ENCODE measurements at regions not wholly inside any gene's neighbourhood (a gene's known extent, or its start where the extent isn't known, plus 50 kb on each side); places are given as distances from the start of the nearest gene placed in this dataset.
"Not testable (repeated sequence)": the region's sequence is repeated elsewhere in the genome, so short reads cannot be mapped to it uniquely, and the experiment has no call there.

GRCh38 chr6:6878887-6879585 is 228.7 kb upstream of the RREB1 start:
- FAIRE-seq, result no peak
- 49 to 54% (median 52%) methylated on average over 7 of the region's 7 CpGs for WGBS, 3 donors

DNA sequence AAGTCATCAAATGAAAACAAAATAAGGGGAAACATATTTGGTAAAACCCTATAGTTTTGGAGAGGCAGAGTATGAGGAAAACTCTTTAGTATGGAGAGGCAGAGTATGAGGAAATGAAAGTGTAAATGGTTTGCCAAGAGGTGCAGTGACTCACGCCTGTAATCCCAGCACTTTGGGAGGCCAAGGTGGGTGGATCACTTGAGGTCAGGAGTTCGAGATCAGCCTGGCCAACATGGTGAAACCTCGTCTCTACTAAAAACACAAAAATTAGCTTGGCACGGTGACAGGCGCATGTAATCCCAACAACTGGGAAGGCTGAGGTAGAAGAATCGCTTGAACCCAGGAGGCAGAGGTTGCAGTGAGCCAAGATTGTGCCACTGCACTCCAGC is 228.2 kb upstream of the RREB1 start:
- not testable (repeated sequence) for FAIRE-seq; H3K4me1 ChIP-seq (ENCODE audit: control insufficient read depth in 3 of 3, insufficient read depth in 2 of 3, low read depth in 1 of 3, low read length in 2 of 3); H3K27me3 ChIP-seq (ENCODE audit: control insufficient read depth in 3 of 3, insufficient read depth in 3 of 3, low read length in 3 of 3); DNase-seq; H3K27ac ChIP-seq (ENCODE audit: low read depth in 1 of 3, low read length in 2 of 3); H3K4me3 ChIP-seq (ENCODE audit: low read depth in 1 of 3, low read length in 3 of 3); H3K9me3 ChIP-seq (ENCODE audit: control insufficient read depth in 2 of 2, insufficient read depth in 1 of 2, low read depth in 1 of 2, low read length in 1 of 2); H3K36me3 ChIP-seq (ENCODE audit: control insufficient read depth in 3 of 3, insufficient read depth in 2 of 3, low read depth in 1 of 3, low read length in 3 of 3)
- WGBS, 3 donors, result 35 to 54% (median 49%) methylated on average over 6 of the region's 6 CpGs

More at GRCh38 chr6:6878887-6879585, 228.7 kb upstream of the RREB1 start:
- Histone ChIP-seq H3K27ac (ENCODE audit: low read depth in 1 of 3, low read length in 2 of 3) (peak overlapping the region in 1 of 3 donors; percentile 18), H3K4me3 (ENCODE audit: low read depth in 1 of 3, low read length in 3 of 3) (no peak overlapping the region), H3K36me3 (ENCODE audit: control insufficient read depth in 3 of 3, insufficient read depth in 2 of 3, low read depth in 1 of 3, low read length in 3 of 3) (no peaks in the 10 kb centered on the region), H3K4me1 (ENCODE audit: control insufficient read depth in 3 of 3, insufficient read depth in 2 of 3, low read depth in 1 of 3, low read length in 2 of 3) (peaks cover 0 to 3% (median 2%) of the 10 kb centered on the region in 3 donors), H3K27me3 (ENCODE audit: control insufficient read depth in 3 of 3, insufficient read depth in 3 of 3, low read length in 3 of 3) (no peaks in the 10 kb centered on the region), H3K9me3 (ENCODE audit: control insufficient read depth in 2 of 2, insufficient read depth in 1 of 2, low read depth in 1 of 2, low read length in 1 of 2) (peaks cover 0 to 3% of the 10 kb centered on the region in 2 donors)
- DNase-seq, result no peak

DNA sequence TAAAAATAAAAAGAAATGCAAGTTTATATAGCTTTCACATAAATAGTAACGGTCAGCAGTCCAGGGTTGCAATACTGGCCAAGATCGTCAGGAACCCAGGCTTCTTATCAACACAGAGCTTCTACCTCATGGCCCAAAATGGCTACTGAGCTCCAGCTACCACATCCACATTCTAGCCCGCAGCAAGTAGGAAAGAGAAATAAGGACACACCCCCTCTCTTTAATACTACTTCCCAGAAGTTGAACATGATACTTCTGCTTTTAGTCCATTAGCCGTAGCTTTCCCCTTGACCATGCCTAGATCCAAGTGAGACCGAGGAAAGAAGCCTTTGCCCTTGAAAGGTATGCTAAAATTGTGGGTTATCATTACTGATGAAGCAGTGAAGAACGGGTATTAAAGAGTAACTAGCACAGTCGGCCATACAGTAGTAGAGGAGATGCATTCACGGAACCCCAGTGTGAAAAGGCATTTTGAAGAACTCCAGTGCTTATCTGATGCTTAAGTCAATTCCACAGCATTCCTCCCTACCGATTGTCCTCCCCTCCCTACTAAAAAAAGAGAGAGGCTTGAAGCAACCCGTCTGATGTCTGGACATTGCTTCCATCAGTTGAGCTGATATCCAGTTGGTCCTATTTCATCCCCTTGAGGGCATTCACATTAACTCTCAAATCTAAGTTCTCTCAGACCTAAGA is 226.9 kb upstream of the RREB1 start:
- H3K9me3 ChIP-seq (ENCODE audit: control insufficient read depth in 2 of 2, insufficient read depth in 1 of 2, low read depth in 1 of 2, low read length in 1 of 2), result peaks cover 0 to 3% of the 10 kb centered on the region in 2 donors
- DNase-seq (no peak), FAIRE-seq (no peak)
- H3K36me3 ChIP-seq (ENCODE audit: control insufficient read depth in 3 of 3, insufficient read depth in 2 of 3, low read depth in 1 of 3, low read length in 3 of 3), result no peaks in the 10 kb centered on the region
- no peak overlapping the region for H3K4me3 ChIP-seq (ENCODE audit: low read depth in 1 of 3, low read length in 3 of 3)
- no peaks in the 10 kb centered on the region for H3K27me3 ChIP-seq (ENCODE audit: control insufficient read depth in 3 of 3, insufficient read depth in 3 of 3, low read length in 3 of 3)
- 85 to 94% (median 91%) methylated on average over 10 of the region's 10 CpGs for WGBS, 3 donors
- no peak overlapping the region for H3K27ac ChIP-seq (ENCODE audit: low read depth in 1 of 3, low read length in 2 of 3)
- peaks cover 0 to 8% (median 3%) of the 10 kb centered on the region in 3 donors for H3K4me1 ChIP-seq (ENCODE audit: control insufficient read depth in 3 of 3, insufficient read depth in 2 of 3, low read depth in 1 of 3, low read length in 2 of 3)

DNA sequence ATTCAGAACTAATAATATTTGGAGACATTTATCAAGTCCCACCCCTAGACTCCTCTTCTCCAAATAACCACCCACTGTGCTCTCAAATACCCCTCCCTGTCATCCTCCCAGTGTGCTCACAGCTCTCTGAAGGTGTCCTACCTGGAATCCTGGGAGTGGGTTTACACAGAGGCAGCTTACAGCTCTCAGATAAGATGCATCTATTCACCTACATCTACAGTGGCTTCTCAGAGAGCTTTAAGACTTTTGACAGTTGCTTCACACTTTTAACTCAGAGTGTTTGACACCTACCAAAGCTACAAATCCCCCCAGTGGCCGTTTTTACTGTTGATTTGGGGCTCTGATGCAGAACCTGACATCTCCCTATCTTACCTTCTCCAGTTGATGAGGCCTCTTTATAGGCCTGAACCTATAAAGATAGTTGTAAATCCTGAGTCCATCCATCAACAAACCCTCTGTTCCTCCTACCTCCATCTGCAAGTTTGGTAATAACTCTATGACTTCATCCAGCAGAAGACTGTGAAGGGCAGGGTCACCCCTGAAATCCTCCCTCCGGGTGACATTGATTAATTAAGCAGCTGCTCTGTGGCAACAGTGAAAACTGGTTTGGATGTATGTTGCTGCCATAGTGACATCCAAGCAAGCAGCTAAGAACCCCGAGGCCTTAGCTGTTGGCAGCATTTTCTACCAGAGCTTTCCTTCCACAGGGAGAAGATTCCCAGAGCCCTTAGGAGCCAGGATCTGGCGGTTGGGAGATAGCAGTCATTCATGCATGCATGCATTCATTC is 226.1 kb upstream of the RREB1 start:
- Histone ChIP-seq H3K9me3 (ENCODE audit: control insufficient read depth in 2 of 2, insufficient read depth in 1 of 2, low read depth in 1 of 2, low read length in 1 of 2) (peaks cover 0 to 3% of the 10 kb centered on the region in 2 donors), H3K27ac (ENCODE audit: low read depth in 1 of 3, low read length in 2 of 3) (no peak overlapping the region), H3K4me3 (ENCODE audit: low read depth in 1 of 3, low read length in 3 of 3) (no peak overlapping the region), H3K27me3 (ENCODE audit: control insufficient read depth in 3 of 3, insufficient read depth in 3 of 3, low read length in 3 of 3) (no peaks in the 10 kb centered on the region), H3K4me1 (ENCODE audit: control insufficient read depth in 3 of 3, insufficient read depth in 2 of 3, low read depth in 1 of 3, low read length in 2 of 3) (peaks cover 0 to 13% (median 3%) of the 10 kb centered on the region in 3 donors), H3K36me3 (ENCODE audit: control insufficient read depth in 3 of 3, insufficient read depth in 2 of 3, low read depth in 1 of 3, low read length in 3 of 3) (no peaks in the 10 kb centered on the region)
- FAIRE-seq, result no peak
- peak in 1 of 2 donors; percentile 49 for DNase-seq
- 53 to 61% (median 57%) methylated on average over 4 of the region's 4 CpGs for WGBS, 3 donors

DNA sequence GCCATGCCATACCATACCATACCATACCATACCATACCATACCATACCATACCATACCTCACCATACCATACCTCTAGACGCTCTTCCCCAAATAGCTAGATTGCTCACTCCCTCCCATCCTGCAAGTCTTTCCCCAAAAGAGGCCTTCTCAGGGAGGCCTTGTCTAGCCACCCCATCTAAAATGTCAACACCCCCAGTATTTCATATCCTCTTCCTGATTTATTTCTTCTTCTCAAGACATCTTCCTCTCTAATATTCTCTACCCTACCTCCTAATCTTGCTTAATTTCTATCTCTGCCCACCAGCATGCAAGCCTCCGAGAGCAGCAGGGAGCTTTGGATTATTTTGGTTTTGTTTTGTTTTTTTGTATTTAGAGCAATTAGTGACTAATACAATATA is 225.2 kb upstream of the RREB1 start:
- H3K27ac ChIP-seq (ENCODE audit: low read depth in 1 of 3, low read length in 2 of 3), result no peak overlapping the region

DNA sequence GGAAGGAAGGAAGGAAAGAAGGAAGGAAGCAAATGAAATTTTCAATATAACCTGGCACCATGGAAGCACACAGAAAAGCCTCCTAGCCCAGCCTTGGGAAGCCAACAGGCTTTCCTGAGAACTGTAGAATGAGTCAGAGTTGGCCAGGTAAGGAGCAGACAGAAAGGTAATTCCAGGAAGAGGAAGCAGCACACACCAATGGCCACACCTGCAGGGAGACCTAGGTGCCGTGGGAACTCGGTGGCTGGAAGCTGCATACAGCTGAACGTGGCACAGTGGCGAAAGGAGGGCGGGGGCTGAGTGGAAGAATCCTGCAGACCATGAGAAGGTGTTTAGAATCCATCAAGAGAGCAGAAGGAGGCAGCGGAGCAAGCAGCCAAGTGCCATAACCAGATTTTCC is 224.8 kb upstream of the RREB1 start:
- no peaks in the 10 kb centered on the region for H3K36me3 ChIP-seq (ENCODE audit: control insufficient read depth in 3 of 3, insufficient read depth in 2 of 3, low read depth in 1 of 3, low read length in 3 of 3)
- peak in 1 of 2 donors; percentile 72 for DNase-seq
- no peak overlapping the region for H3K4me3 ChIP-seq (ENCODE audit: low read depth in 1 of 3, low read length in 3 of 3)
- WGBS, 3 donors, result 54 to 79% (median 68%) methylated on average over 6 of the region's 6 CpGs
- peak overlapping the region in 1 of 3 donors; percentile 8 for H3K27ac ChIP-seq (ENCODE audit: low read depth in 1 of 3, low read length in 2 of 3)
- no peak for FAIRE-seq
- H3K4me1 ChIP-seq (ENCODE audit: control insufficient read depth in 3 of 3, insufficient read depth in 2 of 3, low read depth in 1 of 3, low read length in 2 of 3), result peaks cover 0 to 13% (median 3%) of the 10 kb centered on the region in 3 donors
- peaks cover 0 to 3% of the 10 kb centered on the region in 2 donors for H3K9me3 ChIP-seq (ENCODE audit: control insufficient read depth in 2 of 2, insufficient read depth in 1 of 2, low read depth in 1 of 2, low read length in 1 of 2)
- H3K27me3 ChIP-seq (ENCODE audit: control insufficient read depth in 3 of 3, insufficient read depth in 3 of 3, low read length in 3 of 3), result no peaks in the 10 kb centered on the region

More for the DNA sequence above, 225.2 kb upstream of the RREB1 start:
- H3K9me3 ChIP-seq (ENCODE audit: control insufficient read depth in 2 of 2, insufficient read depth in 1 of 2, low read depth in 1 of 2, low read length in 1 of 2), result peaks cover 0 to 3% of the 10 kb centered on the region in 2 donors
- FAIRE-seq (no peak), DNase-seq (no peak)
- H3K4me1 ChIP-seq (ENCODE audit: control insufficient read depth in 3 of 3, insufficient read depth in 2 of 3, low read depth in 1 of 3, low read length in 2 of 3), result peaks cover 0 to 13% (median 3%) of the 10 kb centered on the region in 3 donors
- WGBS, 3 donors, result 90 to 97% (median 97%) methylated on average over 2 of the region's 2 CpGs
- no peak overlapping the region for H3K4me3 ChIP-seq (ENCODE audit: low read depth in 1 of 3, low read length in 3 of 3)
- H3K36me3 ChIP-seq (ENCODE audit: control insufficient read depth in 3 of 3, insufficient read depth in 2 of 3, low read depth in 1 of 3, low read length in 3 of 3), result no peaks in the 10 kb centered on the region
- no peaks in the 10 kb centered on the region for H3K27me3 ChIP-seq (ENCODE audit: control insufficient read depth in 3 of 3, insufficient read depth in 3 of 3, low read length in 3 of 3)

- H3K4me1 ChIP-seq (ENCODE audit: control insufficient read depth in 3 of 3, insufficient read depth in 2 of 3, low read depth in 1 of 3, low read length in 2 of 3), result peaks cover 0 to 13% (median 2%) of the 10 kb centered on the region in 3 donors
- no peaks in the 10 kb centered on the region for H3K27me3 ChIP-seq (ENCODE audit: control insufficient read depth in 3 of 3, insufficient read depth in 3 of 3, low read length in 3 of 3)
- no peak for FAIRE-seq
- no peak for DNase-seq
- no peak overlapping the region for H3K4me3 ChIP-seq (ENCODE audit: low read depth in 1 of 3, low read length in 3 of 3)
- H3K9me3 ChIP-seq (ENCODE audit: control insufficient read depth in 2 of 2, insufficient read depth in 1 of 2, low read depth in 1 of 2, low read length in 1 of 2), result peaks cover 0 to 3% of the 10 kb centered on the region in 2 donors
- 47 to 48% (median 48%) methylated on average over 2 of the region's 2 CpGs for WGBS, 3 donors
- no peak overlapping the region for H3K27ac ChIP-seq (ENCODE audit: low read depth in 1 of 3, low read length in 2 of 3)
- no peaks in the 10 kb centered on the region for H3K36me3 ChIP-seq (ENCODE audit: control insufficient read depth in 3 of 3, insufficient read depth in 2 of 3, low read depth in 1 of 3, low read length in 3 of 3)
Observed at GRCh38 chr6:6884193-6884627, 223.6 kb upstream of the RREB1 start.

DNA sequence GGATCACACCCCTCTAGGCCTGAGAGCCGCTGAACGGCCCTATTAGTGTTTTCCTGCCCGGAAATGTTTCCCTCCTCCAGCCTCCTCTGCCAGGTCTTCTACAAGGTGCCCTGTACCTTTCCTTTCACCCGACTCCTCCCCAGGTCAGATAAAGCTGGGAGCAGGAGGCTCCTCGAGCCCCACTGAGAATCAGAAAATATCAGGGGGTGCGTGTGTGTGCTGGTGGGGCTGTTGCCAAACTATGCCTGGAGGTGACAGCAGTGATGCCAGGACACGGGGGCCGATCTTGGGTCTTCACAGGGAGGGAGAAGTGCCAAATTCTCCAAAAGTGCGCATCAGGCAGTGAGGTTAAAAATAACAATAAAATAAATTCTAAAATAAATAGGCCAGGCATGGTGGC is 222.8 kb upstream of the RREB1 start:
- Histone ChIP-seq H3K4me3 (ENCODE audit: low read depth in 1 of 3, low read length in 3 of 3) (no peak overlapping the region), H3K27me3 (ENCODE audit: control insufficient read depth in 3 of 3, insufficient read depth in 3 of 3, low read length in 3 of 3) (no peaks in the 10 kb centered on the region), H3K27ac (ENCODE audit: low read depth in 1 of 3, low read length in 2 of 3) (no peak overlapping the region), H3K36me3 (ENCODE audit: control insufficient read depth in 3 of 3, insufficient read depth in 2 of 3, low read depth in 1 of 3, low read length in 3 of 3) (no peaks in the 10 kb centered on the region), H3K9me3 (ENCODE audit: control insufficient read depth in 2 of 2, insufficient read depth in 1 of 2, low read depth in 1 of 2, low read length in 1 of 2) (peaks cover 0 to 3% of the 10 kb centered on the region in 2 donors), H3K4me1 (ENCODE audit: control insufficient read depth in 3 of 3, insufficient read depth in 2 of 3, low read depth in 1 of 3, low read length in 2 of 3) (peaks cover 0 to 17% (median 0%) of the 10 kb centered on the region in 3 donors)
- 87 to 93% (median 88%) methylated on average over 9 of the region's 9 CpGs for WGBS, 3 donors
- DNase-seq, result no peak
- FAIRE-seq, result no peak

Measured in small intestine (tissue), 7 donors.